ENCODE measurements at regions not wholly inside any gene's neighbourhood (a gene's known extent, or its start where the extent isn't known, plus 50 kb on each side); places are given as distances from the start of the nearest gene placed in this dataset.

- Histone ChIP-seq H3K27me3 (no peaks in the 10 kb centered on the region), H3K4me1 (replicated peaks in 1 of 2) (no peaks in the 10 kb centered on the region), H3K9me3 (replicated peaks in 1 of 3) (no peaks in the 10 kb centered on the region), H3K27ac (no peak overlapping the region), H3K36me3 (replicated peaks in 1 of 2) (no peaks in the 10 kb centered on the region), H3K4me3 (no peak overlapping the region)
- DNase-seq: no peak
- intact Hi-C loops (cut with DNase I): no loop called here
- TF ChIP-seq, protein P1, sequence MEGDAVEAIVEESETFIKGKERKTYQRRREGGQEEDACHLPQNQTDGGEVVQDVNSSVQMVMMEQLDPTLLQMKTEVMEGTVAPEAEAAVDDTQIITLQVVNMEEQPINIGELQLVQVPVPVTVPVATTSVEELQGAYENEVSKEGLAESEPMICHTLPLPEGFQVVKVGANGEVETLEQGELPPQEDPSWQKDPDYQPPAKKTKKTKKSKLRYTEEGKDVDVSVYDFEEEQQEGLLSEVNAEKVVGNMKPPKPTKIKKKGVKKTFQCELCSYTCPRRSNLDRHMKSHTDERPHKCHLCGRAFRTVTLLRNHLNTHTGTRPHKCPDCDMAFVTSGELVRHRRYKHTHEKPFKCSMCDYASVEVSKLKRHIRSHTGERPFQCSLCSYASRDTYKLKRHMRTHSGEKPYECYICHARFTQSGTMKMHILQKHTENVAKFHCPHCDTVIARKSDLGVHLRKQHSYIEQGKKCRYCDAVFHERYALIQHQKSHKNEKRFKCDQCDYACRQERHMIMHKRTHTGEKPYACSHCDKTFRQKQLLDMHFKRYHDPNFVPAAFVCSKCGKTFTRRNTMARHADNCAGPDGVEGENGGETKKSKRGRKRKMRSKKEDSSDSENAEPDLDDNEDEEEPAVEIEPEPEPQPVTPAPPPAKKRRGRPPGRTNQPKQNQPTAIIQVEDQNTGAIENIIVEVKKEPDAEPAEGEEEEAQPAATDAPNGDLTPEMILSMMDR (IDR thresholded peaks at IDR 0.05): no peak
- no peak for TF ChIP-seq POLR2A (IDR thresholded peaks at IDR 0.05)
- WGBS, 4 donors: 58 to 83% (median 77%) methylated on average over 3 of the region's 3 CpGs
These were observed 2674.7 kb upstream of the PCDH20 start for GRCh38 chr13:64090311-64090710.

GRCh38 chr13:64088491-64088890 is 2672.8 kb upstream of the PCDH20 start:
- no peak overlapping the region for H3K4me3 ChIP-seq
- intact Hi-C loops (cut with DNase I): no loop called here
- DNase-seq: no peak
- no peaks in the 10 kb centered on the region for H3K36me3 ChIP-seq (replicated peaks in 1 of 2)
- 72 to 87% (median 78%) methylated on average over 2 of the region's 2 CpGs for WGBS, 4 donors
- H3K4me1 ChIP-seq (replicated peaks in 1 of 2): no peaks in the 10 kb centered on the region
- no peaks in the 10 kb centered on the region for H3K9me3 ChIP-seq (replicated peaks in 1 of 3)
- TF ChIP-seq, protein P1 (IDR thresholded peaks at IDR 0.05): no peak
- TF ChIP-seq POLR2A (IDR thresholded peaks at IDR 0.05): no peak
- H3K27ac ChIP-seq: no peak overlapping the region
- no peaks in the 10 kb centered on the region for H3K27me3 ChIP-seq

DNA sequence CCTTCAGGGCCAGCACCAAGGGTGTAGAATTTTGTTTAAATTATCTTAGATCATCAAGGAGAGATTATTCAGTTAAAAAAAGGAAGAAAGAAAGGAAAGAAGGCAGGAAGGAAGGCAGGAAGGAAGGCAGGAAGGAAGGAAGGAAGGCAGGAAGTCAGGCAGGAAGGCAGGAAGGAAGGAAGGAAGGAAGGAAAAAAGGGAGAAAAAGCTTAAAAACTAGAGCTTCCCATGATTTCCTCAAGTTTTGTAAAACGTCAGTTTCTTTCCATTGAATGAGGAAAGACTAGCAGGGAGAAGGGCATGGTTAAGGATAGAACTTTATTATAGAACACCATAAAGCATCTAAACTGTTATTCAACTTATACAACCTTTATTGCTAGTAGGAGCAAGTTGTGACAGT is 2672.0 kb upstream of the PCDH20 start:
- Histone ChIP-seq H3K4me3 (no peak overlapping the region), H3K36me3 (replicated peaks in 1 of 2) (no peaks in the 10 kb centered on the region), H3K27me3 (no peaks in the 10 kb centered on the region), H3K27ac (no peak overlapping the region), H3K4me1 (replicated peaks in 1 of 2) (no peaks in the 10 kb centered on the region), H3K9me3 (replicated peaks in 1 of 3) (no peaks in the 10 kb centered on the region)
- no peak for DNase-seq
- 28 to 54% (median 36%) methylated on average over 1 of the region's 1 CpG for WGBS, 4 donors
- TF ChIP-seq POLR2A (IDR thresholded peaks at IDR 0.05): no peak
- TF ChIP-seq, protein P1 (IDR thresholded peaks at IDR 0.05): no peak
- intact Hi-C loops (cut with DNase I): no loop called here

DNA sequence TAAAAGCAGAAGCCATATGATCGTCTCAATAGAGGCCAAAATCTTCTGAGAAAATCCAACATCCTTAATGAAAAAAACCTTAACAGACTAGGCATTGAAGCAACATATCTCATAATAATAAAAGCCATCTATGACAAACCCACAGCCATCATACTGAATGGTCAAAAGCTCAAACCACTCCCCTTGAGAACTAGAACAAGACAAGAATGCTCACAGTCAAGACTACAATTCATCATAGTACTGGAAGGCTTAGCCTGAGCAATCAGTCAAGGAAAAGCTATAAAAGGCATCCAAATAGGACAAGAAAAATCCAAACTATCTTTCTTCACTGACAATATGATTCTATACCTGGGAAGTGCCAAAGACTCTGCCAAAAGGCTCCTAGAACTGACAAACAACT is 2668.2 kb upstream of the PCDH20 start:
- no peaks in the 10 kb centered on the region for H3K36me3 ChIP-seq (replicated peaks in 1 of 2)
- intact Hi-C loops (cut with DNase I): no loop called here
- no peaks in the 10 kb centered on the region for H3K27me3 ChIP-seq
- DNase-seq: no peak
- 75 to 92% (median 87%) methylated on average over 1 of the region's 1 CpG for WGBS, 4 donors
- no peak overlapping the region for H3K27ac ChIP-seq
- no peaks in the 10 kb centered on the region for H3K4me1 ChIP-seq (replicated peaks in 1 of 2)
- H3K4me3 ChIP-seq: no peak overlapping the region
- H3K9me3 ChIP-seq (replicated peaks in 1 of 3): no peaks in the 10 kb centered on the region
- TF ChIP-seq POLR2A (IDR thresholded peaks at IDR 0.05): no peak
- TF ChIP-seq, protein P1 (IDR thresholded peaks at IDR 0.05): no peak
